ENCODE measurements at regions not wholly inside any gene's neighbourhood (a gene's known extent, or its start where the extent isn't known, plus 50 kb on each side); places are given as distances from the start of the nearest gene placed in this dataset.
A peak's percentile ranks its signal among the peaks of the same experiment; 100 is the strongest.
"Not testable (repeated sequence)": the region's sequence is repeated elsewhere in the genome, so short reads cannot be mapped to it uniquely, and the experiment has no call there.

- DNase-seq (ENCODE audit: low spot score), result no peak
Measured at GRCh38 chr16:10232757-10233156, 50.5 kb upstream of the GRIN2A start.

GRCh38 chr16:10239640-10240039, 57.4 kb upstream of the GRIN2A start:
- DNase-seq (ENCODE audit: low spot score), result no peak

GRCh38 chr16:10240854-10241613, 58.8 kb upstream of the GRIN2A start:
- DNase-seq (ENCODE audit: low spot score), result peak; percentile 7

- no peak for DNase-seq (ENCODE audit: low spot score)
Measured at GRCh38 chr16:10242097-10242496, 59.9 kb upstream of the GRIN2A start.

- DNase-seq (ENCODE audit: low spot score), result no peak
Measured at GRCh38 chr16:10242916-10243315, 60.7 kb upstream of the GRIN2A start.

GRCh38 chr16:10245002-10245401, 62.8 kb upstream of the GRIN2A start:
- DNase-seq (ENCODE audit: low spot score), result no peak

GRCh38 chr16:10250137-10250828, 68.1 kb upstream of the GRIN2A start:
- no peak for DNase-seq (ENCODE audit: low spot score)

- DNase-seq (ENCODE audit: low spot score), result no peak
Measured at GRCh38 chr16:10252155-10252554, 69.9 kb upstream of the GRIN2A start.

- DNase-seq (ENCODE audit: low spot score), result no peak
Measured at GRCh38 chr16:10253409-10253808, 71.2 kb upstream of the GRIN2A start.

- DNase-seq (ENCODE audit: low spot score), result no peak
Measured at GRCh38 chr16:10255728-10256127, 73.5 kb upstream of the GRIN2A start.

- peak; percentile 30 for DNase-seq (ENCODE audit: low spot score)
Measured at GRCh38 chr16:10256784-10257641, 74.8 kb upstream of the GRIN2A start.

GRCh38 chr16:10257642-10258251, 75.5 kb upstream of the GRIN2A start:
- not testable (repeated sequence) for DNase-seq (ENCODE audit: low spot score)

- not testable (repeated sequence) for DNase-seq (ENCODE audit: low spot score)
Measured at GRCh38 chr16:10258930-10259603, 76.8 kb upstream of the GRIN2A start.

GRCh38 chr16:10261077-10261476, 78.8 kb upstream of the GRIN2A start:
- DNase-seq (ENCODE audit: low spot score), result no peak

GRCh38 chr16:10261526-10261925, 79.3 kb upstream of the GRIN2A start:
- not testable (repeated sequence) for DNase-seq (ENCODE audit: low spot score)

GRCh38 chr16:10262377-10263132, 80.3 kb upstream of the GRIN2A start:
- DNase-seq (ENCODE audit: low spot score), result no peak

GRCh38 chr16:10265770-10266615, 83.8 kb upstream of the GRIN2A start:
- no peak for DNase-seq (ENCODE audit: low spot score)

- DNase-seq (ENCODE audit: low spot score), result no peak
Measured at GRCh38 chr16:10266809-10267208, 84.6 kb upstream of the GRIN2A start.

- no peak for DNase-seq (ENCODE audit: low spot score)
Measured at GRCh38 chr16:10269632-10270031, 87.4 kb upstream of the GRIN2A start.
